Epithelial cell of esophagus (primary cell): ENCODE measurements at regions not wholly inside any gene's neighbourhood (a gene's known extent, or its start where the extent isn't known, plus 50 kb on each side); places are given as distances from the start of the nearest gene placed in this dataset.
A peak's percentile ranks its signal among the peaks of the same experiment; 100 is the strongest.
"Not testable (repeated sequence)": the region's sequence is repeated elsewhere in the genome, so short reads cannot be mapped to it uniquely, and the experiment has no call there.

Experiments
- DNase-seq: peaks from one replicate; pipeline ENCODE4 v3.0.0; 2010; ENCODE audit warnings: low read depth
- H3K4me3 ChIP-seq: 2 replicates; pipeline ENCODE4 v1.5.1; 2011; ENCODE audit warnings: mild to moderate bottlenecking, low read length, control low read depth
- CTCF ChIP-seq: IDR thresholded peaks from 2 replicates; pipeline ENCODE4 v1.5.1; 2011; ENCODE audit warnings: low read depth, mild to moderate bottlenecking, low read length, control low read depth, inconsistent platforms; ENCODE audit not compliant: insufficient read depth; ENCODE audit errors: missing control alignments

DNA sequence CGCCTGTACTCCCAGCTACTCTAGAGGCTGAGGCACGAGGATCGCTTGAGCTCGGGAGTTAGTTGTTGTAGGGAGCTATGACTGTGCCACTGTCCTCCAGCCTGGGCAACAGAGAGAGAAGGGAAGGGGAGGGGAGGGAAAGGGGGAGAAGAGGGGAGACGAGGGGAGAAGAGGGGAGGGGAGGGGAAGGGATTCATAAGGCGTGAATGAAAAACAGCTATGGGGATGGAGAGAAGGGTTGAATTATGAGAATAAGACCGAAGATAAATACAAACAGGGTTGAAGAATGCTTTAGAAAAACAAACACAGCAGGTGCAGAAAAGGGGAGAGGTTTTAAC is 106.0 kb downstream of the TRIM27 start:
- DNase-seq = no peak
- no peak for TF ChIP-seq CTCF
- no peak overlapping the region for H3K4me3 ChIP-seq

GRCh38 chr6:28824793-28825731 is 98.7 kb downstream of the TRIM27 start:
- no peak for DNase-seq
- TF ChIP-seq CTCF = no peak
- H3K4me3 ChIP-seq = peak overlapping the region; percentile 6

- H3K4me3 ChIP-seq = peak overlapping the region; percentile 6
- TF ChIP-seq CTCF = no peak
- no peak for DNase-seq
Measured at GRCh38 chr6:28825732-28826293, 98.0 kb downstream of the TRIM27 start.

- not testable (repeated sequence) for H3K4me3 ChIP-seq, DNase-seq
Measured at GRCh38 chr6:28831683-28832082, 92.1 kb downstream of the TRIM27 start.

GRCh38 chr6:28836703-28837102 is 87.1 kb downstream of the TRIM27 start:
- DNase-seq = not testable (repeated sequence)

DNA sequence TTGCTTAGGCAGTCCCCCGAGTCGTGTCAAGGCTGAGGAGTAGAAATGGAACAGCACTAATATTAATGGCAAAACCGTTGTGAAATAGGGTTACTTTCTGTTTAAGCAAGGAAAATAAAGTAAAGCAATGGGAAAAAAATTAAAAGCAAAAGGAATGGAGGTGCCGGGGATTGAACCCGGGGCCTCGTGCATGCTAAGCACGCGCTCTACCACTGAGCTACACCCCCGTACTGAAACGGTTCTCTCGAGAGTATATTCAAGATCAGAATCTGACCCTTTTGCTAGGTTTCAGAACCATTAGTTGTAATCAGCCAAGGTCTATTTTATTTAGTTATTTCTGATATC is 85.5 kb downstream of the TRIM27 start:
- H3K4me3 ChIP-seq = peak overlapping the region; percentile 64
- TF ChIP-seq CTCF = no peak
- DNase-seq = peak; percentile 72

More at GRCh38 chr6:28836703-28837102, 87.1 kb downstream of the TRIM27 start:
- not testable (repeated sequence) for H3K4me3 ChIP-seq

DNA sequence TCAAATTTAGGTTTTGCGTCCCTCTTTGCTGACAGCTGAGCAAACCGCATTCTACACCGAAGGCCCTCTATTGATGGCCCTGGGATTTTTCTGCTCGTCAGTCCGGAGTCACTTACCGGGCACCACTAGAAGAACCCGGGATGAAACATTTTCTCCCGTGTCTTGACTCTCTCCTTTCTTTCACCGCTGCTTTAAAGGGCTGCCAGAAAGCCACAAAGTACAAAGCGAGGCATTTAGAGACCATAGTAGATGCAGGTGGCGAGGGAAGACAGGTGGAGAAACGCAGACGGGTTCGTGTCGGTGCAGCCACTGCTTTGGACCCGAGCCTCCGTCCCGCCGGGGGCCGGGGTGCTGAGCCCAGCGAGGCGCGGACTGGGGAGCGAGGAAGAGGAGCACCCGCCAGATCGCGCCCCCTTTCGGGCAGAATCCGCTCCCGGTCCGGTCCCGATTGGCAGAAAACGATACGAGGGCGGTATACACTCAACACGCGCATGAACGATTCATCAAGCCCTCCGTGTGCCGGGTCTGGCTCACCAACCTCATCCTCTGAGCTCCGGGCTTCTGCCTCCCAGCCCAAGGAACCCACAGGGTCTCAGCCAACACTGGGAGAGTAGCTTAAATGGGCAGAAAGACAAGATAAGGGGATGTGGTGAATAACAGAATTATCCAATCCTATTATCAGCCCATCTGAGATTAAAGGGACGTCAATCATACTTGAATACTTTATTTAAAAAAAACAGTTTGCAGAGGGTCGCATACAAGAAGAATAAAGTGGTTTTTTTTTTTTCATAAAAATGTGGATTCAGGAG is 84.9 kb downstream of the TRIM27 start:
- DNase-seq = peak; percentile 87
- peak; percentile 67 for TF ChIP-seq CTCF
- peak overlapping the region; percentile 64 for H3K4me3 ChIP-seq
